Ureter (tissue), 1 donor: ENCODE measurements at regions not wholly inside any gene's neighbourhood (a gene's known extent, or its start where the extent isn't known, plus 50 kb on each side); places are given as distances from the start of the nearest gene placed in this dataset.
"Not testable (repeated sequence)": the region's sequence is repeated elsewhere in the genome, so short reads cannot be mapped to it uniquely, and the experiment has no call there.

Experiments used
- DNase-seq: peaks from one replicate; pipeline ENCODE4 v3.0.0-alpha.2; 2020; ENCODE audit warnings: low spot score
- donor health status: DM: yes; HTN: yes; CAD: no.

DNA sequence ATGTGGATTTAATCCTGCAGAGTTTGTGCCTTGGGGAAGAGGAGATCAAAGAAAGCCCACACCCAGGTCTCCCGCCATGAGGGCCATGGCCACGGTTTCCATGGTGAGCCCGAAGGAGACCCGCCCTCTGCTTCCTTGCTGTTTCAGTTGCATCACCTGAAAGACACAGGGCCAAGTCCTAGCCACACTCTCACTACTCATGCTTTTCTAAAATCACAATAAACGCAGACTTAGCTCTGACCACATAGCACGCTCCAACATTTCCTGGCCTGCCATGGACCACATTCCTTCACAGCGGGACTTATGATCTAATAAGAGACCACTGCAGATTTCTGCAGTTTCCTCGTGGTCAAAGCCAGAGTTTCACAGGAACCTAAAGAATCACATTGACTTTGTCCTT is 426.0 kb upstream of the NR3C2 start:
- DNase-seq, result no peak

DNA sequence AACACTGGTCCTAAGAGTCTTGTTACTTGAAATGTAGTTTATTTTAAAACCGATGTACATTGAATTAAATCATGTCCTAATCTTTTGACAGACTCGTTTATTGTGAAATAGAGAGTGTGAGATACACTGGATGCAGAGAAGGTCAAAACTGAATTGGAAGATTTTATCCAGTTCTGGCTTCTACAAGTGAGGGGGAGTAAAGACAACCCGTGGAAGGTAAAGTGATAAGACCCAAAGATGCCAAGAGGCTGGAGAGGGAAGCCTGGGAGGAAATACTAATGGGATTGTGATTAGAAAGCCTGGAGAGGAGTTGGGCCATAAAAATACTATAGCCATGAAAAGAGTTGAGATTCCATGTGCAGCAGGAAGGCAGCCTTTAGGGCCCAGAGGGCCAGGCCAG is 424.5 kb upstream of the NR3C2 start:
- DNase-seq, result no peak

DNA sequence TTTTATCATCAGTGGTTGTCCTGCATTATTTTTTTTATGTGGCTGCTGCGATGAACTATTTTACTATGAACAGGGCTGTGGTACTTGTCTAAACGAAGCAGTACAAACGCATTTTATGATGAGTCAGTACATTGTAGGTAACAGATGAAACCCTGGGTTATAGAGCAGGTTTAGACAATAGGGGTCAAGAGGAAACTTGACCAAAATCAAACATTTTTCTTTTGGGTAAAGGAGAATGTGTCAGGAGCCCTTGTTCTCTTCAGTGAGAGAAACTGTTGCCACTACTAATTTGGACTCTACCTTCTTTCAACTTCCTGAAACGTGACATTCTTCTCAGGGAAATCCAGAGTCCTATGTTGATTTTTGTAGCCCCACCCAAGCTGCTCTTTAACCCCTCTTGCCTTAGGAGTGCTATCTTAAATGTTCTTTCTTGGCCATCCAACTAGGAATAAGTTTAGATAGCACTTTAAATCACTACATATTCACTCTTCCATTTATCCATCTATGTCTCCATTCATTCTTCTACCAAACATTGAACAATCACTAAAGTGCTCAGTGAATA is 415.8 kb upstream of the NR3C2 start:
- DNase-seq, result no peak

DNA sequence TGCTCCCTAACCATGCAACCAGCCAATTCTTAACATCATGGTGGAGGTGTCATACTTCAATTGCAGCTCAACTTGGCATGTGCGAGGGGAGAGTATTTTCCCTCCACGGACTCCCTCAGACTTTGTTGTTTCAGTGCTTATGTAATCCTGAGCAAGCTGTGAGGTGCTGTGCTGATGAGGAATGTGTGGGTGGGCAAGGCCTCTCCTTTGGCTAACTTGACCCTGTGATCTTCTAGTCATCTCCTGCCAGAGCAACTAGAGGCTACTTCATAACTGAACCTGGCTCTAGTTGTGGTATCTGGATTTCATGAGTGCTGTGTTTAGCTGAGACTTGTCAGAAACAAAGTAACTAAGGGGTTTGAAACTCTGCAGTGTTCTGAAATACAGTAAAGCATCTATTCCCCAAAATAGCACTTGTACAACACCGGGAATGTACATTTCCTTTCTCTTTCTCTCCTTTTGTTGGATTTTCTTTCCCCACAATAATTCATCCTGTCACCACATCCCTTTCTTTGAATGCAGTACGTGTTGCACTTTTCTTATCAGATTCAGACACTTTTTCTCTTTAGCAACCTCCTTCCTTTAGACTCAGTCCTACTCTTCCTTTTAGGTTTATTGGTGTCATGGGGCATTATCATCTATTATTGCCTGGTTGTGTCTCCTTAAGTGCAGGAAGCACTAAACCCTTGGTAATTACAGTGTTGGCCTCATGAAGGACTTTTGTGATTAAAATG is 415.2 kb upstream of the NR3C2 start:
- DNase-seq, result no peak

DNA sequence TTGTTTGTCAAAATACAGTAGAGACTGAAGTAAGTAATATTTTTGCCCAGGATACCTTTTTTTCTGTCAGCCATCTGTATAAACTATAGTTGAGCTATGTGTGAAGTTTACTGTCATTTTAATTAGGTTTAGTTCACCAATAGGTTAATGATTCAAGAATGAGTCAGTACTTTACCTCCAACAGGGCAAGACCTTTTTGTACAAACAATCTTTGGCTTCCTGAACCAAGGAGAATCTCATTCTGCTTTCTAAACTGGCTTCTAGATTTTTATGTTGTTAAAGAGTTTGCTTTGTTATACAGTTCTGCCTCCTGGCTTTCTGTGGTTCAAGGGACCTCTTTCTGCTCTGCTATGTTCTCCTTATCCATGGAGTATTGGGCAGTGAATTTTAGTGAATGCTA is 412.0 kb upstream of the NR3C2 start:
- DNase-seq, result no peak

DNA sequence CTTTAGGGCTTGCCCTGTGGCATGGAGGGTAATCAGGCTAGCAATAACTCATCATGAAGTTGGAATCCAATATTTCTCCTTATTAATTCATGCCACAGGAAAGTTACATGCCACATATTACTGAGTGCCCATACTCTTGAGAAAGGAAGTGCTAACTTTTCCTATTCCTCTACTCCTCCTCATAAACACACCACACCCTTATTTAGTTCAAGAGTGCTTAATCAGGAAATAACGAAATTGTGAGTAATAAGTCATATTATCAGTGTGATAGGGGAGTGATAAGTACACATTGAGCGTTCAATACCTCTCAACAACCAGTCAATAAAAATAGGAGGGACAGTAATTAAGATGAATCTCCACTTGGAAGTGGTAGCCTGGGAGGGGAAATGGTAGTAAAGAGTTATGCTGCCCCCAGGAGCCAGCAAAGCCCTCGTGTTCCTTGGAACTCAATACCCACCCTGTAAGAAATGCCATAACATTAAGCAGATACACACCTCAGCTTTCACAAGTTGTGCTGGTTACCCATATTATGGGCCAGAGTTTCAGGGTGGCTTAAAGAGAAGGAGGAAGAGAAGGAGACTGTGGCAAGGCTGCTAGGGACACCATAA is 410.0 kb upstream of the NR3C2 start:
- no peak for DNase-seq

DNA sequence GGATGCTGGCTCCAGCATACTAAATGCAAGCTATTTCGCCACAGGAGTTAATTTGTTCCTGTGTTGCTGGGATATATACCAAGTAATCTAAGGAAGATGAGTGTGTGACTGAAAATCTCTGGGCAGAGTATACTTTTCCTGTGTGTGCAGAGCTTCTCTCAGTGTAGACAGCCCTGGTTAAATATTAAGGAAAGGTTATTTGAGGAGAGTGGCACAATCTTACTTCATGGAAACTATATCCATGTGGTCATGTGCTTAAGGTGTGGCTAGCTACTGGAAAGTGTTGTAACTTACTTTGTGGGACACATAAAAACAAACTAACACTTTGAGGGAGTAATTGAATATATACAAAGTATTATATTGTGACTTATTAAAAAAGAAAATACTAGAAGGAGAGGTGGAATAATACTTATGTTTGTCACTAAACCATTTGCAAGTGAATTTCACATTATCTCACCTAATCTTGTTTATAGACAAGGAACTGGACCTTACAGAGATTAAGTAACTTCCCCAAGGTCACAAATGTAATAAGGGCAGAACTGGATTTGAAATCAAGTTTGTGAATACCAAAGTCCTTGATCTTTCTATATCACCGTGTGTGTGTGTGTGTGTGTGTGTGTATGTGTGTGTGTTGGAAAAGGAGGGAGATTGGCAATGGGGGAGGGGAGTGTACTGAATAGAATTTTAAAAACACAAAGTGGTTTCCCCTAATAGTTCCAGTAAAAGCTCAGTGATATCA is 408.2 kb upstream of the NR3C2 start:
- DNase-seq, result no peak

DNA sequence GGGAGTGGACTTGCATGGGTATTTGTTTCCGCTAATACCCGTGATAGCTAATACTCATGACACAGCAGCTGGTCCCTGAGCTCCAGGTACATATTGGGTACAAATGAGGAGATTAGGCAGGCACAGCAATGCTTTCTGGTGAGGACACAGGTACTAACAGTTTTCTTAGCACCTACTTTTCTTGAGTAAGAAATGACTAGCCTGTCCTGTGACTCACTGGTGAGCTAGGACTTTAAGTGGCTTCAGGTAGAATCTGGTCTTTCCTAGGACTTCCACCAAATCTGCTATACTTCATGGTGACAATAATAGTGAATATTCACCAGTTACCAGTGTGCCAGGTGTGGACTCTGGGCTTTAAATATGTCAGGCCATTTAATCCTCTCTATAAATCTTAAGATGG is 407.4 kb upstream of the NR3C2 start:
- no peak for DNase-seq

DNA sequence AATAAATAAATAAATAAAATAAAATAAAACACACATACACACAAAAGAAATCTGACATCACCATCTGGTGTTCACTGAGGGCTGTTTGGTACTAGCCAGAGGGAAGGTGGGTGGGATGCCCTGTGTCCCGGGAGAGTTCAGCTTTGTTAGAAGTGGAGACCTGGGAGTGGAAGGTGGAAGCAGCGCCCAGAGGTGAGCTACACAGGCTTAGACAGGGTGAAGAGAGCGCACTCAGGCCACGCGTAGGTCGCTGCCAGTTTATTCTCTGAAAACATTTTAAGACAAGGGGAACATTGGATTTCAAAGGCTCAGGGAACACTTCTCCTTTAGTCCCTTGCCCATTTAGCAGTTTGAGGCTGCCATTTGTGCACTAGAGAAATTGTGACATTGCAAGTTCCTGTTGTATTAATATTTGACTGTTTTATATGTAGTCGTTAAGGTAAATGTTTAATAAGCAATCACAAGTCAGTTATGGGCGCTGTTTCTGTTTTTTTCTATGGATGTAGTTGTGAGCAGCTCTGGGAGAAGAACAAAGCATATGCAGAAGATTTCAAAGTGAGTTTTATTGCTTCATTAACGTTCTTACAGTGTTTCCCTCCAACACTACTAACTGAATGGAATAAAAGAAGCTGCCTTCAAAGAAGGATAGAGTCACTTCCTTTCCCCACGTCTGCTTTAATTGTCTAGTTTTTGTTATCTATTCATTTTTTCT is 405.5 kb upstream of the NR3C2 start:
- no peak for DNase-seq

DNA sequence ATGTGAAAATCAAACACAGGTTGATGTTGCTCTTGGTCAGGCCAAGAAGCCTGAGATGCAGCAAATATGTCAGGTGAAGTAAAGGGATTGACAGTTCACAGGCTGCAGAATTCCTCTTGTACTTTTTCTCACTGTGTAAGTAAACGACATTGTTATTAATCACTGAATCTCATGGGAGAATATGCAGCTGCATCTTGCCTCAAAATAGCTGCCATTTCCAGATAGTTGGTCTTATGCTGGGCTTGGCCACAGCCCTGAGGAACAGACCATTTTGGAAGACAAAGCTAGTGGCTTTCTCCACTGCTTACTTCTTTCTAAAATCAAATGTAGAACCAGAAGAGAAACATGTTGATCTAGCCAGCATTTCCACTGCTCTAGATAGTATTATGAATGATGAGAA is 403.4 kb upstream of the NR3C2 start:
- DNase-seq, result no peak

DNA sequence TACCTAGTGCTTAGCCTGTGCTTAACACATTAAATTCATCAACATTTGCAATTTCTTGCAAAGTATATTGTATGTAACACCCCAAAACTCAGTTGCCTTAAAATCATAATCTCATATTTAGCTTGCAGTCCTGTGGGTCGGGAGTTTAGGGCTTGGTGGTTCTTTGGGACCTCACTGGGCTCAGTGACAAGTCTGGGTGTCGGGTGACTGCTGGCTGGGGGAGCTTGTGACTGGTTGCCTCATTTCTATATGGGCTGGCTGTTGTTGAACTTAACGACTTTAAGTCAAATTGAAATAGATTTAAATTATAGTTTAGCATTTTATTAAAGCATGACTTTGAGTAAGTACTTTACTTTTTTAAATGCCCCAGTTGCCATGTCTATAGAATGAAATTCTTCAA is 401.4 kb upstream of the NR3C2 start:
- DNase-seq, result no peak

DNA sequence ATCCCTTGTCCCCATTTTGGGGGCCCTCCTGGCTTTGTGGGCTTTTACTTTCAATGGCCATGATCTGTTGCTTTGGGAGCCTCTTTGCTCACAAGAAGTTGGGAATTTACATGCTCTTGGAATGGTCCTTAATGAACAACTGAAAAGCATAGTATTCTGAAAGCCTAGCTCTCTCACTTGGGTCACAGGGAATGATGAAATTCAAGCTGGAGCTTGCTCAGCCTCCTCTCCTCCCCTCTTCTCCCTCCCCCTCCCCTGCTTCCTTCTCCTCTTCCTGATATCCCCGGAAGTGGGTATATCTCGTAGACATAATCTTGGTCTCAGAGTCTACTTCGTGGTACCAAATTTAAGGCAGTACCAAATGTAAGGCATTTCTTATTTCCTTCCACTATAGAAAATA is 400.6 kb upstream of the NR3C2 start:
- DNase-seq, result no peak

DNA sequence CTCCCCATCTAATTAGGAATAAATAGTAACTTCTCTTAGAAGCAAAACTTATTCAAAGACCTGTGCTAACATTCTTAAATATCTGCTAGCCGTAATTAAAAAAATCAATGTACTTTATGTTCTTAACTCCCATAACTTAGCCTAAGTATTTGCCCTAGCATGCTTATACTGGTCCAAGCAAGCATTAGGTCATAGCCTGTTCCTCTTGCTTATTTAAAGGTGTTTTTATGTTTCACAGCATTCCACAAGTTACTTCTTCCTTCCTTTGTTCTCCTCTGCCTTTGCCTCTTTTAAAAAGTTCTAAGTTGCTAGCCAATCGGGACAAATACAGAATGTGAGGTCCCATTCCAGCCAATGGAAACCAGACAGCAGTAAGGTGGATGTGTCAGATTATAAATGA is 395.4 kb upstream of the NR3C2 start:
- not testable (repeated sequence) for DNase-seq

DNA sequence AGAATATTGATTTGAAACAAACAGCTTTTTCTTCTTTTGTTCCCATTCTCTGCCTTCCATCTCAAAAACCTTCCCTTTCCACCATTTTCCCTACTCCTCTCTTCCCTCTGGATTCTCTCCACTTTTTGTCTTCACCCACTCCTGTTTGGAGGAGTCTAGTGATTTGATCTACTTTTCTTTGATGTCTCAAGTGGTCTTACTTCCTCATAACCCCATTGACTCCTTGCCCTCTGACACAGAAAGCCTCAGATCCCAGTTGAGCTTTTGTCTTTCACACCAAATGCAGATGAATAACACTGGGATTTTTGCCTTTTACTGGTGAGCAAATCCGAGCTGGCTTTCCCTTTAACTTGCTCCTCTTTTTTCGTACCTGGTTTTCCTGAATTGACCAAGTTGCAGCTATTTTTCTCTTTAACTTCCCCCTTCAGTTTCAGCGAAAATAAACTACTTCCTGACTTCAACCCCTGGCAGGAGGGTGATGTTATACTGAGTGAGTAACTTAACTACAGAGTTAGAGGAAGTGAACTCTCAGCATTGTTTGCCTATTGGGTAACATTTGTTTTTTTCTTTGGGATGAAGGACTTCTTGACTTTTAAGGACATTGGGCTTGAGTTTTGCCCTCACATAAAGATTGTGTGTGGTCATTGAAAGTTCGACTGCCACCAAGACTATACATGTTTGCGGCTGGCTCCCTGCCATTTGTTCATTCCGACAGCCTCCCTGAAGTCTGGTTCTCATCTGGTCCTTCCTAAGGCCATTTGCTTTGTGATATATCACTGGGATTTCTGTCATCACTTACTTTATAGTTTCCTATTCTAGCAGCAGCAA is 392.8 kb upstream of the NR3C2 start:
- no peak for DNase-seq

DNA sequence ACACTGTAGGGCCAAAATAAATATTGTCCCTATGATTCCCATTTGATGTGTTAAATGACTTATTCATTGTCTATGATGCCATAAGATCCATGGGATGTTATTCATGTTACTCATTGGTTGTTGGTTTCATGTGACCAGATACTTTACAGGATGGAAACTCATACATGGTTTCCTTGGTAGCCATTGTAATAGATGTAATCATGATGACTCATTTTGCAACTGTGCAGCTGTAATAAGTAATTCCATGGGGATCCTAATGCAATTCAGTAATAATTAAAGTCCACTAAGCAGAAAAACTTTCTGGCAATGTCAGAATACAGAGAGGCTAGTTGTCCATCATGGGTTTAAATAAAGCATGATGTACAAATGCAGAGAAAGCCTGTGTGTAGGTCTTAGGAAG is 389.7 kb upstream of the NR3C2 start:
- DNase-seq, result no peak

DNA sequence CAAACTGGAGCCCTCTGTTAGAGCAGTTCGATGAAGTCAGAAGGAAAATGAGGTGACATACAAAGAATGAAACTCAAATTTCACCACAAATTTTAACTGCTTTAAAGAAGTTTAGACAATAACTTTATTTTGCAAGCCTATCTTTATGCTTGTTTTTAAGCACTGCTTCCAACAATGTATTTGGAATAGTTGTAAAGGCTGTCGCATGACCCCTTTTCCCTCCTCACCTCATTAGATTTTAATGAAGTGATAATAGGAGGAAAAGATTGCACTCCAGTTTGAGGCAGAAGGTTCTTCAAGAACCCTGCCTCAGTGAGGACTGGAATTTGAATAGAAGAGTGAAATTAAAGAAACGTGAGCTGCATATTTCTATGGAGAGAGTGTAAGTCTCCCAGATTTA is 386.1 kb upstream of the NR3C2 start:
- DNase-seq, result no peak

DNA sequence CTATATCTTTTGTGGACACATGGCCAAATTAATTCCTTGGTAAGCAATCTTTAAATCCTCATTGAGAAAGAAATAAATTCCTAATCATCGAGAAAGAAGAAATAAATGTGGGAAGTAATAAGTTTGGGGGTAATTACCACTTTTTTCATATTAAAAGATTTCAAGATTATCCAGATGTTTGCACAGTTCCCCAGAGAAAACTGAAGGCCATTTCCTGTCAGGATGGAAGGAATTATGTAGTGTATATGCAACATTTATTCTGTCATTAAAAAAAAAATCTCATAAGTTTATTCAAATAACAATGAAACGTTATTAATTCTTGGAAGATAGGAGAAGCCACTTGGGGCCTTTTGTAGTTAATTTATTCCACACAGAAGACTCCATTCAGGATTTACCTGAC is 385.6 kb upstream of the NR3C2 start:
- no peak for DNase-seq

DNA sequence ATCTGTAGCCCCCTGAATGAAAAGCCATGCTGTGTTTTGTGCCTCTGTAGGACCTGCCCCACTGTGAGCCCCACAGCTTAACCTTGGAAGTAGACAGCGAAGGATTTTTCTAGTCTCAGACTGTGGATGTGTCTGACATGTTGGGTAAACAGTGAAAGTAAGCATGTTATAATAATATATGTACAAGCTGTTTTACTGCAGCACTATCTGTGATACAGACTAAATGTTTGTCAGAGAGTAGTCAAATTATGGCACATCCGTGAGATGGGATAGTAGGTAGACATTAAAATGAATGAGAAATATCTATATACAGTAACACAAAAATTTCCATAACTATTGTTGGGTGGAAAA is 381.2 kb upstream of the NR3C2 start:
- DNase-seq, result no peak

DNA sequence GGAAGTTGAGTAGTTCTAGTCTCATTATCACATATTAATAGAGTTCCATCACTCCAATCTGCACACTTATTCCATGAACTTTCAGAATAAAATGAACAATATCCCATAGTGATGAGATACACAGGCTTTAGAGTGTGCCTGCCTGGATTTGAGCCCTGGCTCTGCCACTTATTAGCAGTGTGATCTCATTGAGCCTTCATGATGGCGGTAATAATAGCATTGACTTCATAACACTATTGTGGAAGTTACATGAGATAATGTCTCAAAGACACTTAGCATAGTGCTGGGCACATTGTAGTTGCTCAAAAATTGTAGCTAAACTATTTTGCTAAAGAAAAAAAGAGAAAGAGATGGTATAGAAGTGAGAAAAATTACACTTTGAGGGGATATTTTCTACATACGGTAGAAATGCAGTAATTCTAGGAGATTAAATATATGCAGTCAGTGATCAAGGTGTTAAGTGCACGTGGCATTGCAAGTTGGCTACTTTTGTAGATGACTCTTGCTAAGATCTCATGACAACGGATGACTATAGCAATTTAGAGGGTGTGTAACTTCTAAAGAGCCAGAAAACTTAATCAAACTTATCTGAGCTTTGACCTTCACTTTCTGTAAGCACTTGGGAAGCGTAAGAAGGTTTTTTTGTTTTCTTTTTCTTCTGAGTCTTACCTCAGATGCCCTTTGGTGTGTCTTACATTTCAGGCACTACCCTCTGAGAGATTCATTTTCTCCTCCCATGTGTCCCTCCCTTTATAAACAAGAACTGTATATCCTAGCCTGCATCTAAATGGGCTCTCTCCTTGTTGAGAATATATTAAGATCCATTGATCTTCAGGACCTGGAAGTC is 380.6 kb upstream of the NR3C2 start:
- DNase-seq, result no peak

DNA sequence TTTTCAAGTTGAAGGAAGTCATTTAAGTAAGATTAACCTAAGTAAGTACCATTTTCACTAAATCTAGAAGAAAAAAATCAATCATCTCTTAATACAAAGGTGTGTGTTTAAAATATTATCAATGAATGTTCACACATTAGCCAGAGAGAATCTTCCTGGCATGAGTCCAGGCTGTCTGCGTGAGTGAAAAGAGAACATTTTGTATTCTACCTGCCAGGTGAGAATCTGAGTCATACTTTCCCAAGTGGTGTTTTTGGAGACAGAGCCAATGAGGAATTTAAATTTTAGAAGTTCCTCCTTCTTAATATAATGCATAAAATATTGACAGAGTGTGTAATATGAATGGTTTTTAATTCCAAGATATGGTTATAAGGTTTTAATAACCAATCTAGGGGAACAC is 371.8 kb upstream of the NR3C2 start:
- no peak for DNase-seq

DNA sequence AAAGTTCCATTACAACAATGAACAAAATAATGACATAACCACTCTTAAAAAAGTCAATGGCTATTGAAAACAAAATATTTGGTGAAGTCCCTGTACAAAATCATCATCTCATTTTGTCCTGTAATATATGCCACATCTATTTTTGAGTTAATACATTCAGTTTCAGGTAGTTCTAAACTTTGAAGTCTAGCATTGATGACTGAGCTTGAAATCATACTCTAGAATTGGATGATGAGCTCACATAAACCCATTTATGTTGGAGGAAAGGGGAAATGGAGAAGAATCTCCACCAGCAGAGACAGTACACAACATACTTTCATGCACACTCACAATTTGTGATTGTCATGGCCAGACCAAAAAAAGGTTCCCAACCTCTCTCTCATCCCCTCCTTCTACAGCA is 371.1 kb upstream of the NR3C2 start:
- no peak for DNase-seq
